Uterus (tissue), 3 donors: ENCODE measurements at regions not wholly inside any gene's neighbourhood (a gene's known extent, or its start where the extent isn't known, plus 50 kb on each side); places are given as distances from the start of the nearest gene placed in this dataset.

Source experiments
- DNase-seq, 2 donors: peaks; one replicate each; pipeline ENCODE4 v3.0.0-alpha.2; 2019 to 2020
- H3K27ac ChIP-seq, 2 donors: fragments of 200-600 bp; sonication (generic); 1 replicate in 1 of 2; 2 replicates in 1 of 2; pipeline ENCODE4 v1.5.1; 2016 to 2018
- H3K27me3 ChIP-seq, 2 donors: fragments of 200-600 bp; sonication (generic); one replicate each; pipeline ENCODE4 v1.5.1; 2018 to 2019; ENCODE audit warnings: control low read depth in 1 of 2
- H3K36me3 ChIP-seq, 2 donors: fragments of 200-600 bp; sonication (generic); one replicate each; pipeline ENCODE4 v1.5.1; 2019; ENCODE audit warnings: control low read depth in 1 of 2
- H3K4me1 ChIP-seq, 2 donors: fragments of 200-600 bp; sonication (generic); one replicate each; pipeline ENCODE4 v1.5.1; 2018 to 2019; ENCODE audit warnings: control low read depth in 1 of 2
- H3K4me3 ChIP-seq, 2 donors: fragments of 200-600 bp; sonication (generic); 1 replicate in 1 of 2; 2 replicates in 1 of 2; pipeline ENCODE4 v1.5.1; 2018 to 2019; ENCODE audit warnings: mild to moderate bottlenecking in 1 of 2
- H3K9me3 ChIP-seq, 2 donors: fragments of 200-600 bp; sonication (generic); one replicate each; pipeline ENCODE4 v1.5.1; 2019; ENCODE audit warnings: control low read depth in 1 of 2
- POLR2A ChIP-seq, 2 donors: fragments of 450-650 bp; IDR thresholded peaks; one replicate each; pipeline ENCODE4 v1.6.1; 2016; ENCODE audit warnings: antibody characterized with exemption in 2 of 2, mild to moderate bottlenecking in 1 of 2, moderate library complexity in 1 of 2
- intact Hi-C: fragments of 100-400 bp; cut with DNase I; formaldehyde crosslinking; loops from one replicate; pipeline ENCODE4 v1.15.1; 2023; ENCODE audit warnings: low total_unique reads
- TF ChIP-seq, protein P1 (sequence below), 4 experiments: fragments of 200-600 bp in 2 of 4; fragments of 450-650 bp in 2 of 4; sonication (generic) in 2 of 4; IDR thresholded peaks; one replicate each; pipeline ENCODE4 v1.5.1; 2016 to 2019; ENCODE audit warnings: antibody characterized with exemption in 4 of 4, mild to moderate bottlenecking in 2 of 4, moderate library complexity in 1 of 4
- donor health status: DM: yes; HTN: yes; CAD: no.

DNA sequence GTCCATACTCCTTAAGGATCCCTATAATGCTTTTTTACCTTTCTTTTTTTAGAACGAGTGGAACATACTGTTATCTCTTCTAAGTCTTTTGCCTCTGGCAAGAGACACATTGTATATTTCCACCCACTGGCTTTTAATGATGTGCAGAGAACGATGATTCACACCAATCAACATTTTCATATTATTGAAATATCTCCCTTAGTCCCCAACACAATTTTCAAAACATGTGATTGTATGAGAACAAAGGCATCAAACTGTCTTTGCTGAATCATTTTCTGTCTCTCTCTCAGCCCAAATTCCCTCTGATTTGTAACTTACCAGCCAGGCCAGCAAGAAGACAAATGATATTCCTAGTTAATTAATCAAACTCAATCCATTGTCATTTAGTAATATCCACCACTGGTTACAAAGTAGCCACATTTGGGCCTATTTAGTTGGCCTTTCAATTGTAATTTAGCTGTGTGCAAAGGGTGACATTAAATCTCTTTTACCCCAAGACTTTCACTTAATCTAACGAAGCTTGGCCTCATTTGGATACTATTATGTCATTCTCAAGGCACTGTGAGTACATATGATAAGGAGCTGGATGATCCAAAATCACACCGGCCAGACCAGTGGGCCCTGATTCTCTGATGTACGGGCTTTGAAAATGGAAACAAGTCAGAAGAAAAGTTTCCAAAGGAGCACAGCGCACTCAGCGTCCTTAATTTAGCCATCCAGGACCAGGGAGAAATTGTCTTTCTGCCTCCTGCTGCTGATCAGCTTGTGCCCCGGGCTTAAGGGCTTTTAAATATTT, 185.1 kb downstream of the SCG2 start:
- intact Hi-C loops, result no loop called here
- no peak overlapping the region for H3K4me3 ChIP-seq
- H3K36me3 ChIP-seq, result no peaks in the 10 kb centered on the region
- peaks cover 4 to 5% of the 10 kb centered on the region in 2 donors for H3K4me1 ChIP-seq
- TF ChIP-seq, protein P1, sequence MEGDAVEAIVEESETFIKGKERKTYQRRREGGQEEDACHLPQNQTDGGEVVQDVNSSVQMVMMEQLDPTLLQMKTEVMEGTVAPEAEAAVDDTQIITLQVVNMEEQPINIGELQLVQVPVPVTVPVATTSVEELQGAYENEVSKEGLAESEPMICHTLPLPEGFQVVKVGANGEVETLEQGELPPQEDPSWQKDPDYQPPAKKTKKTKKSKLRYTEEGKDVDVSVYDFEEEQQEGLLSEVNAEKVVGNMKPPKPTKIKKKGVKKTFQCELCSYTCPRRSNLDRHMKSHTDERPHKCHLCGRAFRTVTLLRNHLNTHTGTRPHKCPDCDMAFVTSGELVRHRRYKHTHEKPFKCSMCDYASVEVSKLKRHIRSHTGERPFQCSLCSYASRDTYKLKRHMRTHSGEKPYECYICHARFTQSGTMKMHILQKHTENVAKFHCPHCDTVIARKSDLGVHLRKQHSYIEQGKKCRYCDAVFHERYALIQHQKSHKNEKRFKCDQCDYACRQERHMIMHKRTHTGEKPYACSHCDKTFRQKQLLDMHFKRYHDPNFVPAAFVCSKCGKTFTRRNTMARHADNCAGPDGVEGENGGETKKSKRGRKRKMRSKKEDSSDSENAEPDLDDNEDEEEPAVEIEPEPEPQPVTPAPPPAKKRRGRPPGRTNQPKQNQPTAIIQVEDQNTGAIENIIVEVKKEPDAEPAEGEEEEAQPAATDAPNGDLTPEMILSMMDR (IDR thresholded peaks at IDR 0.05), result no peak
- no peak for TF ChIP-seq POLR2A (IDR thresholded peaks at IDR 0.05)
- H3K27me3 ChIP-seq, result no peaks in the 10 kb centered on the region
- DNase-seq, result peak; percentile 37 to 57
- H3K9me3 ChIP-seq, result no peaks in the 10 kb centered on the region
- H3K27ac ChIP-seq, result peak overlapping the region; percentile 74 to 80

DNA sequence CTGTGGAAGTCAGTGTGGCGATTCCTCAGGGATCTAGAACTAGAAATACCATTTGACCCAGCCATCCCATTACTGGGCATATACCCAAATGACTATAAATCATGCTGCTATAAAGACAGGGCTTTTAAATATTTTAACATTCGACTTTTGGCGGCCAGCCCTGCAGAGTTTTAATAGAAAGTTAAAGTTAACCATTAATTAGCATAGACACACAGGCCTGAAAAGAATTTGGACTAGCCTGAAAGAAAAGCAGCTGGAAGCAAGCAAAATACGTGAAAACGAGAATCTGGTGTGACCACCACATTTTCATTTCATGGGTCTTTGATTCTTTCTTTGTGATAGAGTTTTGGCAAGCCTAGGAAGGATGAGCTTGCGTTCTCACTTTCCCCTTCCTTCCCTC, 184.0 kb downstream of the SCG2 start:
- Histone ChIP-seq H3K9me3 (no peaks in the 10 kb centered on the region), H3K27me3 (no peaks in the 10 kb centered on the region), H3K36me3 (no peaks in the 10 kb centered on the region), H3K4me3 (no peak overlapping the region), H3K27ac (peak overlapping the region; percentile 33 to 64), H3K4me1 (peaks cover 4 to 5% of the 10 kb centered on the region in 2 donors)
- TF ChIP-seq POLR2A (IDR thresholded peaks at IDR 0.05), result no peak
- TF ChIP-seq, protein P1 (IDR thresholded peaks at IDR 0.05), result no peak
- DNase-seq, result peak; percentile 36 to 46
- intact Hi-C loops, result no loop called here

DNA sequence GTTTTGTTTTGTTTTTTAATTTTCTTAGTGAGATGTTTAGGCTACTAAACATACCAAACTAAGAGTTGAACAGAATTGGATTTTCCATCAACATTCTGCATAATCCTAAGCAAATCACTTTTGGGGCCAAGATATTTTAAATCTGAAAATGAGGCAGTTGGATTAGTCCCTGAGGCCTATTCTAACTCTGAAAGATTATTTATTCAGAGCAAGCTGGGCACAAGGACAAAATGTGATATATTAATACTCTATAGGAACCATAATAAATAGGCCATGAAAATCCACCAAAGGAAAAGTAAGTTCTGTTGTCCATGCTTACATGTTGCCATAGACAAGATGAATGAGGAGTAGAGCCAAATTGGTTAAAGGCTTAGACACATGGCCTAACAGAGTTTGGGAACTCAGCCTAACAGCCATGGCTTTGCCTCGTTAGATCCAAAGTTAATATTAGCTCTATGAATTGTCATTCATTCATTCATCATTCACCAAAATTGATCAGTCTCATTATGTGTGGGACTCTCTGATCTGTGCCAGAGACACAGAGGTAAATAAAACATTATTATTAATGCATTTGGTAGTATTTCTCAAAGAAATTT, 183.5 kb downstream of the SCG2 start:
- no peaks in the 10 kb centered on the region for H3K9me3 ChIP-seq
- H3K27me3 ChIP-seq, result no peaks in the 10 kb centered on the region
- peak overlapping the region; percentile 33 to 64 for H3K27ac ChIP-seq
- no peaks in the 10 kb centered on the region for H3K36me3 ChIP-seq
- DNase-seq, result no peak
- no peak overlapping the region for H3K4me3 ChIP-seq
- intact Hi-C loops, result no loop called here
- TF ChIP-seq POLR2A (IDR thresholded peaks at IDR 0.05), result no peak
- H3K4me1 ChIP-seq, result peaks cover 4 to 5% of the 10 kb centered on the region in 2 donors

DNA sequence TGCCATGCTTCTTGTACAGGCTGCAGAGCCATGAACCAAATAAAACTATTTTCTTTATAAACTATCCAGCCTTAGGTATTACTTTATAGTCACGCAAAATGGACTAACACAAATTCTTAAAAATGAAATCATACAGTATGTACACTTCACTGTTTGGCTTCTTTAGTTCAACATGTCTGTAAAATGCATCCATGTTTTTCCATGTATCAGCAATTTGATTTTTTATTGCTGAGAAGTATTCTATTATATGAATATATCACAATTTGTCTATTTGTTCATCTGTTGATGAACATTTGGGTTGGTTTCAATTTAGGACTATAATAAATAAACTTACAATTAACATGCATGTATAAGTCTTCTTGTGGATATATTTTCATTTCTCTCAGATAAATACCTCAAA, 182.1 kb downstream of the SCG2 start:
- Histone ChIP-seq H3K27me3 (no peaks in the 10 kb centered on the region), H3K4me1 (peaks cover 2 to 4% of the 10 kb centered on the region in 2 donors), H3K36me3 (no peaks in the 10 kb centered on the region), H3K4me3 (no peak overlapping the region), H3K9me3 (no peaks in the 10 kb centered on the region), H3K27ac (peak overlapping the region in 1 of 2 donors; percentile 64)
- TF ChIP-seq, protein P1 (IDR thresholded peaks at IDR 0.05), result no peak
- no peak for TF ChIP-seq POLR2A (IDR thresholded peaks at IDR 0.05)
- no peak for DNase-seq
- intact Hi-C loops, result no loop called here

DNA sequence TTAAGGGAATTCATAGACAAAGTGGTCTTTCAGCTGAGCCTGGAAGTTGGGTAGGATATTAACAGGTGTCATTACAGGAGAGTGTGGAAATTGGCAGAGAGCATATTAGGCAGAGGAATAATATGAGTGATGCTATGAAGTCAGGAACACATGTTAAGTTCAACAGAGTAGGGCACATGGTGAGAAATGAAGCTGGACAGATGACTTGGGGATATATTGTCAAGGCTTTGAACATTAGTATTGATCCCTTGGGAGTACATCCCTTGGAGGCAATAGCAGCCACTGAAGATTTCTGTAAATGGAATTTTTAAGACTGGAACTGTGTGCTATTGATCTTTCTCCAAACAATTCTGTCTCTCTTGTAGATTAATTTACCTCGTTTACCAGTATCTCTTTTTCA, 170.7 kb downstream of the SCG2 start:
- H3K27me3 ChIP-seq, result no peaks in the 10 kb centered on the region

DNA sequence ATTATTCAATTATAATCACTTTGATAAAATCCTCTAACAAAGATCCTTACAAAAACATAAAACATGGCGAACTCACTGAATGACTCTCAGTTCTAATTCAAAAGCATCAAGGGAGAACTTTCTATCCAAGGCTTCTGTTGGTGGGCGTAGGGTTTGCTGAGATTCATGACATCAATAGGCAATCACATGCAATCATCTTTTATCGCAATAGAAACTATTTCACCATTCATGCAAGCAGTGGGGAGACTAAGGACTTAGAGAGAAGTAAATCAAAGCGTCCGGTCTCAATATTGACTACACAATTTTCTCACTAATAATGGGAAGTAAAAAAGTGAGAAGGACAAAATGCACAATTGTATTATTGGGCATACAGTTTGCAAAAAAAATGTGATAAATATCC, 168.7 kb downstream of the SCG2 start:
- intact Hi-C loops, result no loop called here
- Histone ChIP-seq H3K36me3 (no peaks in the 10 kb centered on the region), H3K4me1 (no peaks in the 10 kb centered on the region), H3K27ac (no peak overlapping the region), H3K27me3 (no peaks in the 10 kb centered on the region), H3K9me3 (no peaks in the 10 kb centered on the region), H3K4me3 (no peak overlapping the region)
- no peak for DNase-seq
- no peak for TF ChIP-seq POLR2A (IDR thresholded peaks at IDR 0.05)
- TF ChIP-seq, protein P1 (IDR thresholded peaks at IDR 0.05), result no peak

More for the DNA sequence above, 170.7 kb downstream of the SCG2 start:
- no peak for TF ChIP-seq POLR2A (IDR thresholded peaks at IDR 0.05)
- no peak for DNase-seq
- H3K9me3 ChIP-seq, result no peaks in the 10 kb centered on the region
- no peak overlapping the region for H3K4me3 ChIP-seq
- no peaks in the 10 kb centered on the region for H3K36me3 ChIP-seq
- H3K4me1 ChIP-seq, result no peaks in the 10 kb centered on the region
- intact Hi-C loops, result no loop called here
- H3K27ac ChIP-seq, result no peak overlapping the region
